Spleen (tissue), 7 donors: ENCODE measurements at regions not wholly inside any gene's neighbourhood (a gene's known extent, or its start where the extent isn't known, plus 50 kb on each side); places are given as distances from the start of the nearest gene placed in this dataset.

ENCODE experiments used
- POLR2A ChIP-seq, 3 donors: fragments of 450-650 bp; IDR thresholded peaks; one replicate each; pipeline ENCODE4 v1.5.1; 2017; ENCODE audit warnings: antibody characterized with exemption in 3 of 3, mild to moderate bottlenecking in 1 of 3
- POLR2AphosphoS5 ChIP-seq, 3 donors: sonication (generic); formaldehyde crosslinking; IDR thresholded peaks; one replicate each; pipeline ENCODE4 v1.5.1; 2017; ENCODE audit warnings: antibody characterized with exemption in 3 of 3
- TF ChIP-seq, protein P1 (sequence below), 11 experiments: fragments of 200-600 bp in 7 of 11; fragments of 450-650 bp in 4 of 11; sonication (generic) in 4 of 11; IDR thresholded peaks in 8 of 11; conservative IDR thresholded peaks in 3 of 11; 1 replicate in 7 of 11; 2 replicates in 4 of 11; pipeline versions ENCODE4 v1.4.0 to v1.8.0; 2016 to 2021; ENCODE audit warnings: antibody characterized with exemption in 11 of 11, inconsistent platforms in 4 of 11, mild to moderate bottlenecking in 1 of 11
- donor health status: DM: no; HTN: no; CAD: no; lungs with moderate emphysema.
- donor health status: DM: no; HTN: no; CAD: no.
- donor health status: DM: no; HTN: no; CAD: no.

DNA sequence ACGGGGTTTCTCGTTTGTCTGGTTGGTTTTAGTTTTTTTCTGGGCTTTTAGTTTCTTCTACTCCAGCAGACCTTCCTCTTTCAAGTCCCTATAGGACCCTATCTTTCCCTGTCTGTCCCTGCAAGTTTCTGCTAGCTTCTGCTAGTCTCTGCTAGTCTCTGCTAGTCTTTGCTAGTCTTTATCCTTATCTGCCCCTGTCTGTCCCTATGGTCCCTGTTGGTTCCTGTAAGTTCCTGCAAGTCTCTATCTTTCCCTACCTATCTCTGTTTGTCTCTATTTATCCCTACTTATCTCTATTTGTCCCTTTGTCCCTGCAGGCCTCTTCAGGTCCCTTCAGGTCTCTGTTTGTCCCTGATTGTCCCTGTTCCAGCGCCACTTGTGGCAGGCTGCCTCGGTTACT lies 81.5 kb upstream of the PLEKHG7 start:
- TF ChIP-seq, protein P1, sequence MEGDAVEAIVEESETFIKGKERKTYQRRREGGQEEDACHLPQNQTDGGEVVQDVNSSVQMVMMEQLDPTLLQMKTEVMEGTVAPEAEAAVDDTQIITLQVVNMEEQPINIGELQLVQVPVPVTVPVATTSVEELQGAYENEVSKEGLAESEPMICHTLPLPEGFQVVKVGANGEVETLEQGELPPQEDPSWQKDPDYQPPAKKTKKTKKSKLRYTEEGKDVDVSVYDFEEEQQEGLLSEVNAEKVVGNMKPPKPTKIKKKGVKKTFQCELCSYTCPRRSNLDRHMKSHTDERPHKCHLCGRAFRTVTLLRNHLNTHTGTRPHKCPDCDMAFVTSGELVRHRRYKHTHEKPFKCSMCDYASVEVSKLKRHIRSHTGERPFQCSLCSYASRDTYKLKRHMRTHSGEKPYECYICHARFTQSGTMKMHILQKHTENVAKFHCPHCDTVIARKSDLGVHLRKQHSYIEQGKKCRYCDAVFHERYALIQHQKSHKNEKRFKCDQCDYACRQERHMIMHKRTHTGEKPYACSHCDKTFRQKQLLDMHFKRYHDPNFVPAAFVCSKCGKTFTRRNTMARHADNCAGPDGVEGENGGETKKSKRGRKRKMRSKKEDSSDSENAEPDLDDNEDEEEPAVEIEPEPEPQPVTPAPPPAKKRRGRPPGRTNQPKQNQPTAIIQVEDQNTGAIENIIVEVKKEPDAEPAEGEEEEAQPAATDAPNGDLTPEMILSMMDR (IDR thresholded peaks at IDR 0.05 in 8 of 11, conservative IDR thresholded peaks at IDR 0.05 in 3 of 11), result no peak
- TF ChIP-seq POLR2A (IDR thresholded peaks at IDR 0.05) (no peak), POLR2AphosphoS5 (IDR thresholded peaks at IDR 0.05) (no peak)
